Fibroblast of villous mesenchyme (primary cell): ENCODE measurements at regions not wholly inside any gene's neighbourhood (a gene's known extent, or its start where the extent isn't known, plus 50 kb on each side); places are given as distances from the start of the nearest gene placed in this dataset.
"Not testable (repeated sequence)": the region's sequence is repeated elsewhere in the genome, so short reads cannot be mapped to it uniquely, and the experiment has no call there.

Experiments used
- DNase-seq: peaks from one replicate; pipeline ENCODE4 v3.0.0-alpha.2; 2010; ENCODE audit warnings: low read depth
- H3K4me3 ChIP-seq: 2 replicates; pipeline ENCODE4 v1.5.1; 2011; ENCODE audit warnings: low read depth, mild to moderate bottlenecking, low read length
- TF ChIP-seq, protein P1 (sequence below): IDR thresholded peaks from 2 replicates; pipeline ENCODE4 v1.5.1; 2012; ENCODE audit warnings: low read depth, mild to moderate bottlenecking, low read length; ENCODE audit not compliant: insufficient read depth

GRCh38 chr5:18800293-18801025 lies 1166.2 kb downstream of the TAF11L14 start:
- DNase-seq: no peak
- no peak overlapping the region for H3K4me3 ChIP-seq
- TF ChIP-seq, protein P1, sequence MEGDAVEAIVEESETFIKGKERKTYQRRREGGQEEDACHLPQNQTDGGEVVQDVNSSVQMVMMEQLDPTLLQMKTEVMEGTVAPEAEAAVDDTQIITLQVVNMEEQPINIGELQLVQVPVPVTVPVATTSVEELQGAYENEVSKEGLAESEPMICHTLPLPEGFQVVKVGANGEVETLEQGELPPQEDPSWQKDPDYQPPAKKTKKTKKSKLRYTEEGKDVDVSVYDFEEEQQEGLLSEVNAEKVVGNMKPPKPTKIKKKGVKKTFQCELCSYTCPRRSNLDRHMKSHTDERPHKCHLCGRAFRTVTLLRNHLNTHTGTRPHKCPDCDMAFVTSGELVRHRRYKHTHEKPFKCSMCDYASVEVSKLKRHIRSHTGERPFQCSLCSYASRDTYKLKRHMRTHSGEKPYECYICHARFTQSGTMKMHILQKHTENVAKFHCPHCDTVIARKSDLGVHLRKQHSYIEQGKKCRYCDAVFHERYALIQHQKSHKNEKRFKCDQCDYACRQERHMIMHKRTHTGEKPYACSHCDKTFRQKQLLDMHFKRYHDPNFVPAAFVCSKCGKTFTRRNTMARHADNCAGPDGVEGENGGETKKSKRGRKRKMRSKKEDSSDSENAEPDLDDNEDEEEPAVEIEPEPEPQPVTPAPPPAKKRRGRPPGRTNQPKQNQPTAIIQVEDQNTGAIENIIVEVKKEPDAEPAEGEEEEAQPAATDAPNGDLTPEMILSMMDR: no peak

- DNase-seq, H3K4me3 ChIP-seq: not testable (repeated sequence)
Measured at GRCh38 chr5:18801413-18801812, 1167.2 kb downstream of the TAF11L14 start.

GRCh38 chr5:18802336-18802735 lies 1168.1 kb downstream of the TAF11L14 start:
- DNase-seq: no peak
- no peak overlapping the region for H3K4me3 ChIP-seq
- TF ChIP-seq, protein P1: no peak

- H3K4me3 ChIP-seq: no peak overlapping the region
- TF ChIP-seq, protein P1: no peak
- no peak for DNase-seq
Measured at GRCh38 chr5:18805376-18805775, 1171.1 kb downstream of the TAF11L14 start.

GRCh38 chr5:18807256-18808149 lies 1173.2 kb downstream of the TAF11L14 start:
- DNase-seq: no peak
- H3K4me3 ChIP-seq: no peak overlapping the region
- TF ChIP-seq, protein P1: no peak

DNA sequence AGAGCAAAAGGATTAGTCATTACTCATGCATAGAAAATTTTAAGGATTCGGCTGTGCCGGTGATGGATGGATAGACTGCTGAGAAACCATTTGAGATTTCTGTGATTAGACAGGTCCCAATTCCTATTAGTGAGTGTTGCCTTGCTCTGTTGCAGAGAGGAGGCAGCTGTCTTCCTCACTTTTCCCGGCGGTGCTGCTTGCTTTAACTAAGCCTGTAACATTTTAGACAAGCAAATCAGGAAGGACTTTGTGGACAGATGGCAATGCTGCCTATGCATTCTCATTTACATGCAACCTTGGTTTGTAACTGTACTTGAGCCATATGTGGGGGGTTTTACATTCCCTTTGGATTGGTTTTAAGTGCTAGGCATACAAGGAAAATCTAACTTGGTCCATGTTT lies 1176.3 kb downstream of the CDH18 start:
- DNase-seq: no peak
- H3K4me3 ChIP-seq: no peak overlapping the region
- TF ChIP-seq, protein P1: no peak

DNA sequence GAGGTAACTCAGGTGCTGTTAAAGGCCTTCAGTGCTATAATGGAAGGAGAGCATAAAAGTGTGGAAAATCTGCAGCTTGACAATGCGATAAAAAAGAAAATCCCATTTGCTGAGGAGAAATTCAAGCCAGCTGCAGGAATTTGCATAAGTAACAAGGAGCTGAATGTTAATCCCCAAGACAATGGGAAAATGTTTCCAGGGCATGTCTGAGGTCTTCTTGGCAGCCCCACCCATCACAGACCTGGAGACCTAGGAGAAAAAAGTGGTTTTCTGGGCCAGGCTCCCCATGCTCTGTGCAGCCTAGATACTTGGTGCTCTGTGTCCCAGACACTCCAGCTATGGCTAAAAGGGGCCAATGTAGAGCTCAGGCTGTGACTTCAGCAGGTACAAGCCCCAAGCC lies 1159.6 kb downstream of the CDH18 start:
- no peak for DNase-seq
- TF ChIP-seq, protein P1: no peak
- H3K4me3 ChIP-seq: no peak overlapping the region
